ENCODE measurements at regions not wholly inside any gene's neighbourhood (a gene's known extent, or its start where the extent isn't known, plus 50 kb on each side); places are given as distances from the start of the nearest gene placed in this dataset.

DNA sequence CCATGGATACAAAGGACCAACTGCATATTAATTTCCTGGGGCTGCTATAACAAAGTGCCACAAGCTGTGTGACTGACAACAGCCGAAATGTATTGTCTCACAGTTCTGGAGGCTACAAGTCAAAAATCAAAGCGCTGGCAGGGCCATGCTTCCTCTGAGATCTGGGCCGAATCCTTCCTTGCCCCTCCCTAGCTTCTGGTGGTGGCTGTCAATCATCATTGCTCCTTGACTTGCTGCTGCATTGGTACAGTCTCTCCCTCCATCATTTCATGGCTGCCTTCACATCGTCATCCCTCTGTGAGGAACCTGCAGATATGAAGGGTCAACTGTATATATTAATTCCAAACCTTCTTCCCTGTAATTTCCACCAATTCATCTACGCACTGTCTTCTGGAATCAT lies 118.3 kb downstream of the EXOC5 start:
- DNase-seq (ENCODE audit: low read depth, low spot score) (no peak), FAIRE-seq (no peak)
- no peak overlapping the region for H2AFZ ChIP-seq (ENCODE audit: control insufficient read depth, low read length)
- no peaks in the 10 kb centered on the region for H3K9me3 ChIP-seq (ENCODE audit: control insufficient read depth, low read depth, low read length)
- TF ChIP-seq EZH2 (IDR thresholded peaks at IDR 0.05; ENCODE audit: low read length) (no peak), CTCF (optimal IDR thresholded peaks at IDR 0.05 in 1 of 3, IDR thresholded peaks at IDR 0.05 in 1 of 3, conservative IDR thresholded peaks at IDR 0.05 in 1 of 3; ENCODE audit: extremely low read depth in 1 of 3, insufficient read depth in 2 of 3, low read length in 3 of 3) (no peak)
- no peak overlapping the region for H3K4me2 ChIP-seq (ENCODE audit: control insufficient read depth, extremely low read depth, insufficient read depth, low read depth, low read length)
- no peaks in the 10 kb centered on the region for H3K36me3 ChIP-seq (ENCODE audit: control insufficient read depth in 2 of 2, extremely low read depth in 1 of 2, insufficient read depth in 2 of 2, low read length in 2 of 2)
- no peak overlapping the region for H3K4me3 ChIP-seq (ENCODE audit: control insufficient read depth in 2 of 3, extremely low read depth in 1 of 3, insufficient read depth in 2 of 3, low read depth in 1 of 3, low read length in 3 of 3)
- no peaks in the 10 kb centered on the region for H3K9me1 ChIP-seq (ENCODE audit: control insufficient read depth, extremely low read depth, insufficient read depth, low read length)
- no peak overlapping the region for H3K9ac ChIP-seq (ENCODE audit: control insufficient read depth, extremely low read depth, insufficient read depth, low read length)
- no peaks in the 10 kb centered on the region for H3K79me2 ChIP-seq (ENCODE audit: control insufficient read depth, insufficient read depth, low read length)
- no peaks in the 10 kb centered on the region for H4K20me1 ChIP-seq (ENCODE audit: control insufficient read depth, extremely low read depth, insufficient read depth, low read length)
- H3K27ac ChIP-seq (ENCODE audit: control insufficient read depth, insufficient read depth, low read length), result no peak overlapping the region
- dilution Hi-C loops (cut with MboI; ENCODE audit: extremely low pct_ligation_motif_present, low sequenced_read_pairs), result no loop called here
- no peaks in the 10 kb centered on the region for H3K27me3 ChIP-seq (ENCODE audit: control insufficient read depth, extremely low read depth, insufficient read depth, low read length)
- no peaks in the 10 kb centered on the region for H3K4me1 ChIP-seq (ENCODE audit: control insufficient read depth, extremely low read depth, insufficient read depth, low read length)

DNA sequence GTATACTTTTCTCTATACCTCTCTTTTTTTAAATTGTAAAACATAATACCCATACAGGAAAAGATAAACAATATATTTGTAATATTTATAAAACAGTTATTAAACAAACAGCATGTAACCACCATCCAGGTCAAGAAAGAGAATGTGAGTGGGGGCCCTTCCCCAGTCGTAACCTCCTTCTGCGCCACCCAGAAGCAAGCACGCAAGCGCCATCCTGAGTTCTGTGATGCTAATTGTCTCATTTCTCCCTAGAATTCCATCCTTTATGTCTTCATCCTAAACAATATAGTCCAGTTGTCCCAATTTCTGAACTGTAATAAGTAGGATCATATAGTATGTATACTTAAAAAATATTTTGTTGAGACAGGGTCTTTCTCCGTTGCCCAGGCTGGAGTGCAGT lies 129.5 kb downstream of the EXOC5 start:
- DNase-seq (ENCODE audit: low read depth, low spot score) (no peak), FAIRE-seq (no peak)
- dilution Hi-C loops (cut with MboI; ENCODE audit: extremely low pct_ligation_motif_present, low sequenced_read_pairs), result no loop called here
- no peaks in the 10 kb centered on the region for H4K20me1 ChIP-seq (ENCODE audit: control insufficient read depth, extremely low read depth, insufficient read depth, low read length)
- H3K27ac ChIP-seq (ENCODE audit: control insufficient read depth, insufficient read depth, low read length), result no peak overlapping the region
- no peak overlapping the region for H3K4me2 ChIP-seq (ENCODE audit: control insufficient read depth, extremely low read depth, insufficient read depth, low read depth, low read length)
- no peaks in the 10 kb centered on the region for H3K79me2 ChIP-seq (ENCODE audit: control insufficient read depth, insufficient read depth, low read length)
- no peak overlapping the region for H3K9ac ChIP-seq (ENCODE audit: control insufficient read depth, extremely low read depth, insufficient read depth, low read length)
- H3K9me3 ChIP-seq (ENCODE audit: control insufficient read depth, low read depth, low read length), result no peaks in the 10 kb centered on the region
- H3K27me3 ChIP-seq (ENCODE audit: control insufficient read depth, extremely low read depth, insufficient read depth, low read length), result no peaks in the 10 kb centered on the region
- H3K36me3 ChIP-seq (ENCODE audit: control insufficient read depth in 2 of 2, extremely low read depth in 1 of 2, insufficient read depth in 2 of 2, low read length in 2 of 2), result no peaks in the 10 kb centered on the region
- TF ChIP-seq CTCF (optimal IDR thresholded peaks at IDR 0.05 in 1 of 3, IDR thresholded peaks at IDR 0.05 in 1 of 3, conservative IDR thresholded peaks at IDR 0.05 in 1 of 3; ENCODE audit: extremely low read depth in 1 of 3, insufficient read depth in 2 of 3, low read length in 3 of 3) (no peak), EZH2 (IDR thresholded peaks at IDR 0.05; ENCODE audit: low read length) (no peak)
- H3K9me1 ChIP-seq (ENCODE audit: control insufficient read depth, extremely low read depth, insufficient read depth, low read length), result no peaks in the 10 kb centered on the region
- no peaks in the 10 kb centered on the region for H3K4me1 ChIP-seq (ENCODE audit: control insufficient read depth, extremely low read depth, insufficient read depth, low read length)
- H3K4me3 ChIP-seq (ENCODE audit: control insufficient read depth in 2 of 3, extremely low read depth in 1 of 3, insufficient read depth in 2 of 3, low read depth in 1 of 3, low read length in 3 of 3), result no peak overlapping the region
- H2AFZ ChIP-seq (ENCODE audit: control insufficient read depth, low read length), result no peak overlapping the region

Data from keratinocyte (primary cell).